GM23338 (cell line): ENCODE measurements at regions not wholly inside any gene's neighbourhood (a gene's known extent, or its start where the extent isn't known, plus 50 kb on each side); places are given as distances from the start of the nearest gene placed in this dataset.

Source experiments
- ATAC-seq: fragments of 200-7000 bp; cut with Tn5 transposase; 3 replicates; pipeline ENCODE4 v1.9.1; 2020
- DNase-seq: peaks from one replicate; pipeline ENCODE4 v3.0.0-alpha.2; 2015; ENCODE audit warnings: low spot score
- H2AFZ ChIP-seq: fragments of 200-600 bp; sonication (generic); 2 replicates; pipeline ENCODE4 v1.8.0; 2016; ENCODE audit warnings: antibody characterized with exemption, mild to moderate bottlenecking, moderate library complexity
- H3F3A ChIP-seq: fragments of 200-600 bp; sonication (generic); replicated peaks from 2 replicates; pipeline ENCODE4 v1.8.0; 2017; ENCODE audit warnings: antibody characterized with exemption, mixed run types, low read depth
- H3K27ac ChIP-seq: fragments of 200-600 bp; sonication (generic); 2 replicates; pipeline ENCODE4 v1.6.1; 2016; ENCODE audit warnings: low read depth
- H3K27me3 ChIP-seq: fragments of 200-600 bp; sonication (generic); 2 replicates; pipeline ENCODE4 v1.8.0; 2016; ENCODE audit warnings: mild to moderate bottlenecking, mixed run types, moderate library complexity; ENCODE audit not compliant: insufficient read depth
- H3K36me3 ChIP-seq: fragments of 200-600 bp; sonication (generic); 2 replicates; pipeline ENCODE4 v1.8.0; 2016; ENCODE audit warnings: mild to moderate bottlenecking; ENCODE audit not compliant: insufficient read depth
- H3K4me1 ChIP-seq: fragments of 200-600 bp; sonication (generic); 2 replicates; pipeline ENCODE4 v1.8.0; 2016; ENCODE audit warnings: mild to moderate bottlenecking, moderate library complexity; ENCODE audit not compliant: insufficient read depth
- H3K4me2 ChIP-seq: fragments of 200-600 bp; sonication (generic); 2 replicates; pipeline ENCODE4 v1.7.1; 2017; ENCODE audit warnings: mixed run types
- H3K4me3 ChIP-seq: fragments of 200-600 bp; sonication (generic); 2 replicates; pipeline ENCODE4 v1.6.1; 2016; ENCODE audit warnings: mixed run types
- H3K79me2 ChIP-seq: fragments of 200-600 bp; sonication (generic); replicated peaks from 2 replicates; pipeline ENCODE4 v1.8.0; 2017; ENCODE audit warnings: mild to moderate bottlenecking; ENCODE audit not compliant: insufficient read depth
- H3K9me2 ChIP-seq: fragments of 200-600 bp; sonication (generic); 2 replicates; pipeline ENCODE4 v1.8.0; 2017; ENCODE audit not compliant: insufficient read depth
- H4K20me1 ChIP-seq: fragments of 200-600 bp; sonication (generic); replicated peaks from 2 replicates; pipeline ENCODE4 v1.8.0; 2017; ENCODE audit warnings: mild to moderate bottlenecking; ENCODE audit not compliant: insufficient read depth
- H3K27ac Mint-ChIP-seq: 2 replicates; pipeline ENCODE4 v1.8.0; 2020; ENCODE audit warnings: inconsistent platforms, mild to moderate bottlenecking, moderate library complexity, mixed read lengths
- H3K27me3 Mint-ChIP-seq: 3 replicates; pipeline ENCODE4 v1.8.0; 2022; ENCODE audit warnings: low read depth, mild to moderate bottlenecking, moderate library complexity, mixed read lengths, inconsistent platforms; ENCODE audit not compliant: insufficient read depth, poor library complexity
- H3K36me3 Mint-ChIP-seq: 3 replicates; pipeline ENCODE4 v1.8.0; 2021; ENCODE audit warnings: low read depth, mild to moderate bottlenecking, inconsistent platforms, moderate library complexity, mixed read lengths
- H3K4me1 Mint-ChIP-seq: 3 replicates; pipeline ENCODE4 v1.8.0; 2020; ENCODE audit warnings: mild to moderate bottlenecking, inconsistent platforms, mixed read lengths
- H3K4me3 Mint-ChIP-seq: 3 replicates; pipeline ENCODE4 v1.8.0; 2021; ENCODE audit warnings: moderate library complexity, mild to moderate bottlenecking, inconsistent platforms, mixed read lengths
- H3K9me3 Mint-ChIP-seq: 3 replicates; pipeline ENCODE4 v1.8.0; 2020; ENCODE audit warnings: moderate library complexity, mild to moderate bottlenecking, inconsistent platforms, mixed read lengths
- EZH2phosphoT487 ChIP-seq: fragments of 200-600 bp; sonication (generic); IDR thresholded peaks from one replicate; pipeline ENCODE4 v1.8.1; 2018; ENCODE audit warnings: antibody characterized with exemption; ENCODE audit not compliant: unreplicated experiment
- NANOG ChIP-seq: IDR thresholded peaks from 2 replicates; pipeline ENCODE4 v1.6.1; 2016; ENCODE audit warnings: antibody characterized with exemption, borderline replicate concordance
- STAT1 ChIP-seq: IDR thresholded peaks from one replicate; pipeline ENCODE4 v1.6.1; 2016; ENCODE audit warnings: antibody characterized with exemption; ENCODE audit not compliant: unreplicated experiment
- ZNF114 ChIP-seq: fragments of 250-450 bp; sonication (Bioruptor Pico); IDR thresholded peaks from 2 replicates; pipeline ENCODE4 v1.5.0; 2020; ENCODE audit warnings: mild to moderate bottlenecking, moderate library complexity
- TF ChIP-seq, protein P1 (sequence below): IDR thresholded peaks from one replicate; pipeline ENCODE4 v1.6.1; 2018; ENCODE audit warnings: antibody characterized with exemption; ENCODE audit not compliant: unreplicated experiment
- TF ChIP-seq, protein P2 (sequence below): fragments of 250-450 bp; sonication (Bioruptor Pico); IDR thresholded peaks from 2 replicates; pipeline ENCODE4 v1.5.0; 2020; ENCODE audit warnings: mild to moderate bottlenecking, moderate library complexity
- TF ChIP-seq, protein P3 (sequence below), 2 experiments: fragments of 200-600 bp in 1 of 2; sonication (generic) in 1 of 2; conservative IDR thresholded peaks; 2 replicates each; pipeline versions ENCODE4 v1.5.1 to v1.6.1; 2016 to 2017; ENCODE audit warnings: antibody characterized with exemption in 2 of 2, low read depth in 2 of 2, mild to moderate bottlenecking in 2 of 2, moderate library complexity in 1 of 2

DNA sequence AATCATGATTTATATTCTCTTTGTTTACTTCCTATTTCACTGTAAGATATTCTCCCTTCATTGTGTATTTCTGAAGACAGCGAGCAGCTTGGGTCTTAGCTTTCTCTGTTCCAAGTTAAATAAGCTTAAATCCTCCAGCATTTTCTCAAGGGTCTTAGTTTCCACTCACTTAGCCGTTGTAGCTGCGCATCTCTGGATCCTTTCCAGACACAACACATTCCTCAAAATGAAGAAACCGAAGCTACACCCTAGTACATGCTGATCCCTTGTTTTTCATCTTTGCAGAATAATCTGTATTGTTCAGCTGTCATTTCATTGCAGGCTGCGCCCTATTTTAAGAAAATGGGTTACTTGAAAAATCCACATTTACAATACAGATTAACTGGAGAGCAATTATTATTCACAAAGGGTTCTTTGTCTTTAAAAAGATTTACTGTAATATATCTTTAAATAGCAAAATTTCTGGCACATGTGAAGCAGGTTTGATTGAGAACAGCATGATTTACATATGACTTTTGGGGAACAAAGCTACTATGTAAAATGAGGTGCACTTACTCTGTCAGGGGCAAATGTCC lies 375.8 kb downstream of the QKI start (continued):
- TF ChIP-seq, protein P1, sequence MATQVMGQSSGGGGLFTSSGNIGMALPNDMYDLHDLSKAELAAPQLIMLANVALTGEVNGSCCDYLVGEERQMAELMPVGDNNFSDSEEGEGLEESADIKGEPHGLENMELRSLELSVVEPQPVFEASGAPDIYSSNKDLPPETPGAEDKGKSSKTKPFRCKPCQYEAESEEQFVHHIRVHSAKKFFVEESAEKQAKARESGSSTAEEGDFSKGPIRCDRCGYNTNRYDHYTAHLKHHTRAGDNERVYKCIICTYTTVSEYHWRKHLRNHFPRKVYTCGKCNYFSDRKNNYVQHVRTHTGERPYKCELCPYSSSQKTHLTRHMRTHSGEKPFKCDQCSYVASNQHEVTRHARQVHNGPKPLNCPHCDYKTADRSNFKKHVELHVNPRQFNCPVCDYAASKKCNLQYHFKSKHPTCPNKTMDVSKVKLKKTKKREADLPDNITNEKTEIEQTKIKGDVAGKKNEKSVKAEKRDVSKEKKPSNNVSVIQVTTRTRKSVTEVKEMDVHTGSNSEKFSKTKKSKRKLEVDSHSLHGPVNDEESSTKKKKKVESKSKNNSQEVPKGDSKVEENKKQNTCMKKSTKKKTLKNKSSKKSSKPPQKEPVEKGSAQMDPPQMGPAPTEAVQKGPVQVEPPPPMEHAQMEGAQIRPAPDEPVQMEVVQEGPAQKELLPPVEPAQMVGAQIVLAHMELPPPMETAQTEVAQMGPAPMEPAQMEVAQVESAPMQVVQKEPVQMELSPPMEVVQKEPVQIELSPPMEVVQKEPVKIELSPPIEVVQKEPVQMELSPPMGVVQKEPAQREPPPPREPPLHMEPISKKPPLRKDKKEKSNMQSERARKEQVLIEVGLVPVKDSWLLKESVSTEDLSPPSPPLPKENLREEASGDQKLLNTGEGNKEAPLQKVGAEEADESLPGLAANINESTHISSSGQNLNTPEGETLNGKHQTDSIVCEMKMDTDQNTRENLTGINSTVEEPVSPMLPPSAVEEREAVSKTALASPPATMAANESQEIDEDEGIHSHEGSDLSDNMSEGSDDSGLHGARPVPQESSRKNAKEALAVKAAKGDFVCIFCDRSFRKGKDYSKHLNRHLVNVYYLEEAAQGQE: no peak

DNA sequence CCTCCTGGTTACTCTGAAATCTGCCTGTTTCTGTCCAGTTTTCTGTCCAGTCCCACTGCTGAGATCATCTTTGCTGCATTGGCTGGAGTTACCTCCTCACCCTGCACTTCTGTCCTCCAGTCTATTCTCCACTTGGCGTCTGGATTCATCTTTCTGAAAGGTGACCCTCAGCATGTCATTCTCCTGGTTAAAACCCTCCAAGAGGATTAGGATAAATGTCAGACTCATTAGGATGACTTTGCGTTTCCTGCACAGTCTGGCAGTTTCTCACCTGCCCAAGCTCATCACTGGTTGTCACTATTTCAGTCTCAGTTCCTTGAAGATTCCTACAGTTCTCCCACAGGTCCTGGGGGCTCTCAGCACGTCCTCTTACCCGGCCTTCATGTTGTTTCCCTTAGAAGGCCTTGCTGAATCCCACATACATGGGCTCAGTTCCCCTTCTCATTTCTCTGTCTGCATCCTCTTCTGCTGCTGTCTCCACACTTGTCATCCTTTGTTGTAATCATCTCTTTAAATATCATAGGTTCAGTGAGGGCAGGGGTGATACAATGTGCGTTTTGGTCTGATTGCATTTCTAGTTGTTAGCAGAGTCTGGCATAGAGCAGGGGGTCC lies 374.8 kb downstream of the QKI start:
- Mint-ChIP-seq H3K27ac (peak overlapping the region; percentile 16; the same call in 1 of the 2 replicates), H3K27me3 (no peaks in the 10 kb centered on the region), H3K36me3 (no peaks in the 10 kb centered on the region), H3K9me3 (no peaks in the 10 kb centered on the region), H3K4me3 (no peak overlapping the region), H3K4me1 (peaks cover 8% of the 10 kb centered on the region; the same call in 2 of the 3 replicates)
- no peak overlapping the region for H3K27ac ChIP-seq
- H3K4me3 ChIP-seq: no peak overlapping the region
- H2AFZ ChIP-seq: no peak overlapping the region
- H3F3A ChIP-seq: no peaks in the 10 kb centered on the region
- no peak for DNase-seq
- no peak overlapping the region for H3K4me2 ChIP-seq
- H3K27me3 ChIP-seq: no peaks in the 10 kb centered on the region
- no peaks in the 10 kb centered on the region for H3K79me2 ChIP-seq
- H3K4me1 ChIP-seq: no peaks in the 10 kb centered on the region
- no peaks in the 10 kb centered on the region for H4K20me1 ChIP-seq
- peaks cover 3% of the 10 kb centered on the region; the same call in 1 of the 2 replicates for H3K9me2 ChIP-seq
- no peaks in the 10 kb centered on the region for H3K36me3 ChIP-seq
- no peak for ATAC-seq
- TF ChIP-seq ZNF114 (CRISPR knock-in tag) (no peak), EZH2phosphoT487 (no peak), NANOG (no peak), STAT1 (no peak)
- TF ChIP-seq, protein P2, sequence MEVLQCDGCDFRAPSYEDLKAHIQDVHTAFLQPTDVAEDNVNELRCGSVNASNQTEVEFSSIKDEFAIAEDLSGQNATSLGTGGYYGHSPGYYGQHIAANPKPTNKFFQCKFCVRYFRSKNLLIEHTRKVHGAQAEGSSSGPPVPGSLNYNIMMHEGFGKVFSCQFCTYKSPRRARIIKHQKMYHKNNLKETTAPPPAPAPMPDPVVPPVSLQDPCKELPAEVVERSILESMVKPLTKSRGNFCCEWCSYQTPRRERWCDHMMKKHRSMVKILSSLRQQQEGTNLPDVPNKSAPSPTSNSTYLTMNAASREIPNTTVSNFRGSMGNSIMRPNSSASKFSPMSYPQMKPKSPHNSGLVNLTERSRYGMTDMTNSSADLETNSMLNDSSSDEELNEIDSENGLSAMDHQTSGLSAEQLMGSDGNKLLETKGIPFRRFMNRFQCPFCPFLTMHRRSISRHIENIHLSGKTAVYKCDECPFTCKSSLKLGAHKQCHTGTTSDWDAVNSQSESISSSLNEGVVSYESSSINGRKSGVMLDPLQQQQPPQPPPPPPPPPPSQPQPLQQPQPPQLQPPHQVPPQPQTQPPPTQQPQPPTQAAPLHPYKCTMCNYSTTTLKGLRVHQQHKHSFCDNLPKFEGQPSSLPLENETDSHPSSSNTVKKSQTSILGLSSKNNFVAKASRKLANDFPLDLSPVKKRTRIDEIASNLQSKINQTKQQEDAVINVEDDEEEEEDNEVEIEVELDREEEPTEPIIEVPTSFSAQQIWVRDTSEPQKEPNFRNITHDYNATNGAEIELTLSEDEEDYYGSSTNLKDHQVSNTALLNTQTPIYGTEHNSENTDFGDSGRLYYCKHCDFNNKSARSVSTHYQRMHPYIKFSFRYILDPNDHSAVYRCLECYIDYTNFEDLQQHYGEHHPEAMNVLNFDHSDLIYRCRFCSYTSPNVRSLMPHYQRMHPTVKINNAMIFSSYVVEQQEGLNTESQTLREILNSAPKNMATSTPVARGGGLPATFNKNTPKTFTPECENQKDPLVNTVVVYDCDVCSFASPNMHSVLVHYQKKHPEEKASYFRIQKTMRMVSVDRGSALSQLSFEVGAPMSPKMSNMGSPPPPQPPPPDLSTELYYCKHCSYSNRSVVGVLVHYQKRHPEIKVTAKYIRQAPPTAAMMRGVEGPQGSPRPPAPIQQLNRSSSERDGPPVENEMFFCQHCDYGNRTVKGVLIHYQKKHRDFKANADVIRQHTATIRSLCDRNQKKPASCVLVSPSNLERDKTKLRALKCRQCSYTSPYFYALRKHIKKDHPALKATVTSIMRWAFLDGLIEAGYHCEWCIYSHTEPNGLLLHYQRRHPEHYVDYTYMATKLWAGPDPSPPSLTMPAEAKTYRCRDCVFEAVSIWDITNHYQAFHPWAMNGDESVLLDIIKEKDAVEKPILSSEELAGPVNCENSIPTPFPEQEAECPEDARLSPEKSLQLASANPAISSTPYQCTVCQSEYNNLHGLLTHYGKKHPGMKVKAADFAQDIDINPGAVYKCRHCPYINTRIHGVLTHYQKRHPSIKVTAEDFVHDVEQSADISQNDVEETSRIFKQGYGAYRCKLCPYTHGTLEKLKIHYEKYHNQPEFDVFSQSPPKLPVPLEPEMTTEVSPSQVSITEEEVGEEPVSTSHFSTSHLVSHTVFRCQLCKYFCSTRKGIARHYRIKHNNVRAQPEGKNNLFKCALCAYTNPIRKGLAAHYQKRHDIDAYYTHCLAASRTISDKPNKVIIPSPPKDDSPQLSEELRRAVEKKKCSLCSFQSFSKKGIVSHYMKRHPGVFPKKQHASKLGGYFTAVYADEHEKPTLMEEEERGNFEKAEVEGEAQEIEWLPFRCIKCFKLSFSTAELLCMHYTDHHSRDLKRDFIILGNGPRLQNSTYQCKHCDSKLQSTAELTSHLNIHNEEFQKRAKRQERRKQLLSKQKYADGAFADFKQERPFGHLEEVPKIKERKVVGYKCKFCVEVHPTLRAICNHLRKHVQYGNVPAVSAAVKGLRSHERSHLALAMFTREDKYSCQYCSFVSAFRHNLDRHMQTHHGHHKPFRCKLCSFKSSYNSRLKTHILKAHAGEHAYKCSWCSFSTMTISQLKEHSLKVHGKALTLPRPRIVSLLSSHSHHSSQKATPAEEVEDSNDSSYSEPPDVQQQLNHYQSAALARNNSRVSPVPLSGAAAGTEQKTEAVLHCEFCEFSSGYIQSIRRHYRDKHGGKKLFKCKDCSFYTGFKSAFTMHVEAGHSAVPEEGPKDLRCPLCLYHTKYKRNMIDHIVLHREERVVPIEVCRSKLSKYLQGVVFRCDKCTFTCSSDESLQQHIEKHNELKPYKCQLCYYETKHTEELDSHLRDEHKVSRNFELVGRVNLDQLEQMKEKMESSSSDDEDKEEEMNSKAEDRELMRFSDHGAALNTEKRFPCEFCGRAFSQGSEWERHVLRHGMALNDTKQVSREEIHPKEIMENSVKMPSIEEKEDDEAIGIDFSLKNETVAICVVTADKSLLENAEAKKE (CRISPR knock-in tag): no peak
- TF ChIP-seq, protein P3, sequence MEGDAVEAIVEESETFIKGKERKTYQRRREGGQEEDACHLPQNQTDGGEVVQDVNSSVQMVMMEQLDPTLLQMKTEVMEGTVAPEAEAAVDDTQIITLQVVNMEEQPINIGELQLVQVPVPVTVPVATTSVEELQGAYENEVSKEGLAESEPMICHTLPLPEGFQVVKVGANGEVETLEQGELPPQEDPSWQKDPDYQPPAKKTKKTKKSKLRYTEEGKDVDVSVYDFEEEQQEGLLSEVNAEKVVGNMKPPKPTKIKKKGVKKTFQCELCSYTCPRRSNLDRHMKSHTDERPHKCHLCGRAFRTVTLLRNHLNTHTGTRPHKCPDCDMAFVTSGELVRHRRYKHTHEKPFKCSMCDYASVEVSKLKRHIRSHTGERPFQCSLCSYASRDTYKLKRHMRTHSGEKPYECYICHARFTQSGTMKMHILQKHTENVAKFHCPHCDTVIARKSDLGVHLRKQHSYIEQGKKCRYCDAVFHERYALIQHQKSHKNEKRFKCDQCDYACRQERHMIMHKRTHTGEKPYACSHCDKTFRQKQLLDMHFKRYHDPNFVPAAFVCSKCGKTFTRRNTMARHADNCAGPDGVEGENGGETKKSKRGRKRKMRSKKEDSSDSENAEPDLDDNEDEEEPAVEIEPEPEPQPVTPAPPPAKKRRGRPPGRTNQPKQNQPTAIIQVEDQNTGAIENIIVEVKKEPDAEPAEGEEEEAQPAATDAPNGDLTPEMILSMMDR (conservative IDR thresholded peaks at IDR 0.05; ENCODE audit: low read depth in 2 of 2): no peak
- TF ChIP-seq, protein P1: no peak
